ENCODE measurements at regions not wholly inside any gene's neighbourhood (a gene's known extent, or its start where the extent isn't known, plus 50 kb on each side); places are given as distances from the start of the nearest gene placed in this dataset.

DNA sequence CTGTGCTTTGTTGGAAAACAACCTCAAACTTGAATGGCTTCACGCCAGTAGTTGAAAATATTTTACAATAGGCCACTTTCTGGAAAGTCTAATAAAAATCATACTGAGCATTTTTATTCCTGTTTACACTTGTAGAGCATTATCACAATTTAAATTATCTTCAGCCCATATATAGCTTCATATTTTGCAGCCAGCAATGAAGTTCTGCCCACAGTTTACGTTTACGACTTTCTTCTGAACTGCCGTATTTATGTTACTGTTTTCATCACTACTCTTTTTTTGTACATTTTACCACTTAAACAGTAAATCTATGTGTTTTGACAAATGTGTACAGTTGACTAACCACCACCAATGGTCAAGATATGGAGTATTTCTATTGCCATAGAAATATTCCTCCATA, 86.2 kb downstream of the COPS8 start:
- Histone ChIP-seq H3K4me1 (peaks cover 0 to 22% (median 8%) of the 10 kb centered on the region in 4 donors), H3K27me3 (no peaks in the 10 kb centered on the region), H3K4me3 (no peak overlapping the region), H3K9me3 (peaks cover 0 to 4% (median 0%) of the 10 kb centered on the region in 4 donors), H3K27ac (peak overlapping the region; percentile 45 to 81 (median 71)), H3K36me3 (no peaks in the 10 kb centered on the region)
- WGBS, 2 donors: 28 to 34% methylated on average over 4 of the region's 4 CpGs
- DNase-seq (ENCODE audit: low spot score in 2 of 2): no peak
- no peak for TF ChIP-seq EP300 (IDR thresholded peaks at IDR 0.05)
- no peak for TF ChIP-seq POLR2A (IDR thresholded peaks at IDR 0.05)
- TF ChIP-seq, protein P1, sequence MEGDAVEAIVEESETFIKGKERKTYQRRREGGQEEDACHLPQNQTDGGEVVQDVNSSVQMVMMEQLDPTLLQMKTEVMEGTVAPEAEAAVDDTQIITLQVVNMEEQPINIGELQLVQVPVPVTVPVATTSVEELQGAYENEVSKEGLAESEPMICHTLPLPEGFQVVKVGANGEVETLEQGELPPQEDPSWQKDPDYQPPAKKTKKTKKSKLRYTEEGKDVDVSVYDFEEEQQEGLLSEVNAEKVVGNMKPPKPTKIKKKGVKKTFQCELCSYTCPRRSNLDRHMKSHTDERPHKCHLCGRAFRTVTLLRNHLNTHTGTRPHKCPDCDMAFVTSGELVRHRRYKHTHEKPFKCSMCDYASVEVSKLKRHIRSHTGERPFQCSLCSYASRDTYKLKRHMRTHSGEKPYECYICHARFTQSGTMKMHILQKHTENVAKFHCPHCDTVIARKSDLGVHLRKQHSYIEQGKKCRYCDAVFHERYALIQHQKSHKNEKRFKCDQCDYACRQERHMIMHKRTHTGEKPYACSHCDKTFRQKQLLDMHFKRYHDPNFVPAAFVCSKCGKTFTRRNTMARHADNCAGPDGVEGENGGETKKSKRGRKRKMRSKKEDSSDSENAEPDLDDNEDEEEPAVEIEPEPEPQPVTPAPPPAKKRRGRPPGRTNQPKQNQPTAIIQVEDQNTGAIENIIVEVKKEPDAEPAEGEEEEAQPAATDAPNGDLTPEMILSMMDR (IDR thresholded peaks at IDR 0.05): no peak

GRCh38 chr2:237177052-237177451, 91.4 kb downstream of the COPS8 start:
- Histone ChIP-seq H3K4me1 (peaks cover 0 to 8% (median 2%) of the 10 kb centered on the region in 4 donors), H3K27me3 (no peaks in the 10 kb centered on the region), H3K36me3 (no peaks in the 10 kb centered on the region), H3K27ac (no peak overlapping the region), H3K4me3 (no peak overlapping the region), H3K9me3 (no peaks in the 10 kb centered on the region)
- TF ChIP-seq, protein P1 (IDR thresholded peaks at IDR 0.05): no peak
- TF ChIP-seq EP300 (IDR thresholded peaks at IDR 0.05) (no peak), POLR2A (IDR thresholded peaks at IDR 0.05) (no peak)
- no peak for DNase-seq (ENCODE audit: low spot score in 2 of 2)
- 90 to 100% methylated on average over 1 of the region's 1 CpG for WGBS, 2 donors

- TF ChIP-seq, protein P1 (IDR thresholded peaks at IDR 0.05): no peak
- TF ChIP-seq EP300 (IDR thresholded peaks at IDR 0.05) (no peak), POLR2A (IDR thresholded peaks at IDR 0.05) (no peak)
- WGBS, 2 donors: 95 to 100% methylated on average over 2 of the region's 2 CpGs
- Histone ChIP-seq H3K4me3 (no peak overlapping the region), H3K27me3 (no peaks in the 10 kb centered on the region), H3K36me3 (no peaks in the 10 kb centered on the region), H3K9me3 (no peaks in the 10 kb centered on the region), H3K4me1 (peaks cover 0 to 5% (median 0%) of the 10 kb centered on the region in 4 donors), H3K27ac (no peak overlapping the region)
- DNase-seq (ENCODE audit: low spot score in 2 of 2): no peak
Measured at GRCh38 chr2:237177986-237178385, 92.3 kb downstream of the COPS8 start.

DNA sequence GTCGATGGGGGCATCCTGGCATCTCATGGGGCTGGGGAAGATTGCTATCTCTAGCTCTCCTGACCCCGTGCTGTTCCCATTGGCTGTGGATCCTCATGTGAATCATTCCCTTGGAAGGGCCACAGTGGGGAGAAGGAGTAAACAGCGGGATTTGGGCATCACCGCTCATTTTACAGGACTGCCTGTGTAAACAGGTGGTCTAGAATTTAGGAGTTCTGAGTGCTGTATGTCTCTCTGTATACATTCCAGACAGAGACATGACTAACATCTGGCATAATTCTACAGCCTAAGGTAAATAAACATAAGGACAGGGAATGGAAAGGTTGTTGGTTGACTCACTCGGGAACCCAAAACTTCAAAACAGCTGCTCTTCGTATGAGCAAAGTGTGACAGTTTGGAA, 92.7 kb downstream of the COPS8 start:
- WGBS, 2 donors: 89 to 95% methylated on average over 6 of the region's 6 CpGs
- H3K9me3 ChIP-seq: no peaks in the 10 kb centered on the region
- peaks cover 0 to 5% (median 0%) of the 10 kb centered on the region in 4 donors for H3K4me1 ChIP-seq
- no peaks in the 10 kb centered on the region for H3K36me3 ChIP-seq
- no peaks in the 10 kb centered on the region for H3K27me3 ChIP-seq
- no peak overlapping the region for H3K27ac ChIP-seq
- no peak overlapping the region for H3K4me3 ChIP-seq
- TF ChIP-seq, protein P1 (IDR thresholded peaks at IDR 0.05): no peak
- TF ChIP-seq EP300 (IDR thresholded peaks at IDR 0.05): no peak
- no peak for TF ChIP-seq POLR2A (IDR thresholded peaks at IDR 0.05)
- no peak for DNase-seq (ENCODE audit: low spot score in 2 of 2)

DNA sequence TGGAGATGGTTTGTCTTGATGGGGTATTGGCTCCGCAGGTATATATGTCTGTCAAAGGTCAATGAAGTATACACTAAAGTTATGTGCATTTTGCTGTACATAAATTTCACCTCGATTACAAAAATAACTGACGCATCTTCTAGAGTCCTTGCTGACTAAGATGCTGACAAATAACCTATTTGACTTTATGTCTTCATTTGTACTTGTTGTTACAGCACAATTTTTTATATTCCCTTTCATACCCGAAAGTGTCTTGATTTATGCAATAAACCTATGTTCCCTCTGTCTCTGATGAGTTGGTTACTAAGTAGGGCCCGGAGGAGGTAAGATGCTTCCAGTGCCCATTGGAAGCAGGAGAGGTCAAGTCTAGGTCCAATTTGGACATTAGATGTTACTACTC, 93.5 kb downstream of the COPS8 start:
- no peaks in the 10 kb centered on the region for H3K36me3 ChIP-seq
- H3K4me3 ChIP-seq: no peak overlapping the region
- H3K27me3 ChIP-seq: no peaks in the 10 kb centered on the region
- no peak overlapping the region for H3K27ac ChIP-seq
- no peaks in the 10 kb centered on the region for H3K9me3 ChIP-seq
- no peak for DNase-seq (ENCODE audit: low spot score in 2 of 2)
- H3K4me1 ChIP-seq: peaks cover 0 to 5% (median 0%) of the 10 kb centered on the region in 4 donors
- TF ChIP-seq, protein P1 (IDR thresholded peaks at IDR 0.05): no peak
- no peak for TF ChIP-seq EP300 (IDR thresholded peaks at IDR 0.05)
- no peak for TF ChIP-seq POLR2A (IDR thresholded peaks at IDR 0.05)
- 95 to 96% methylated on average over 5 of the region's 5 CpGs for WGBS, 2 donors
